IMR-90 (cell line): ENCODE measurements at regions not wholly inside any gene's neighbourhood (a gene's known extent, or its start where the extent isn't known, plus 50 kb on each side); places are given as distances from the start of the nearest gene placed in this dataset.
"Not testable (repeated sequence)": the region's sequence is repeated elsewhere in the genome, so short reads cannot be mapped to it uniquely, and the experiment has no call there.

ENCODE experiments used
- ATAC-seq: fragments of 200-7000 bp; cut with Tn5 transposase; 2 replicates; pipeline ENCODE4 v1.9.1; 2020; ENCODE audit warnings: low read depth, mild to moderate bottlenecking, moderate library complexity
- BruUV-seq: library from RNA; stranded (reverse); fragments of 400-500 nt; replicated peaks from 2 replicates; lab custom pipeline; 2021; lab: Mats Ljungman, UMichigan
- CTCF ChIA-PET: fragments of 300-600 bp; formaldehyde crosslinking; extraction: SDS; loops from one replicate; lab custom pipeline; 2021; ENCODE audit warnings: antibody characterized with exemption; lab: Yijun Ruan, JAX
- POLR2A ChIA-PET: fragments of 300-600 bp; sonication (Branson Sonifier 250); formaldehyde crosslinking; loops from one replicate; lab custom pipeline; 2022; ENCODE audit warnings: antibody characterized with exemption; ENCODE audit not compliant: unreplicated experiment; lab: Charles Lee
- DNase-seq: peaks from one replicate; pipeline ENCODE4 v3.0.0; 2013
- H2AFZ ChIP-seq: replicated peaks from 2 replicates; pipeline ENCODE3; 2013; ENCODE audit warnings: low read length, mild to moderate bottlenecking; ENCODE audit not compliant: poor library complexity
- H2AK5ac ChIP-seq: 2 replicates; pipeline ENCODE4 v1.6.1; 2013; ENCODE audit warnings: low read depth, low read length, inconsistent platforms
- H2AK9ac ChIP-seq: replicated peaks from 2 replicates; pipeline ENCODE3; 2013; ENCODE audit warnings: mild to moderate bottlenecking, low read depth, low read length, moderate library complexity; ENCODE audit not compliant: poor library complexity
- H2BK120ac ChIP-seq: 2 replicates; pipeline ENCODE4 v1.6.1; 2013; ENCODE audit warnings: low read depth, low read length, inconsistent platforms
- H2BK15ac ChIP-seq: 3 replicates; pipeline ENCODE4 v1.6.1; 2013; ENCODE audit warnings: low read depth, low read length, inconsistent platforms
- H2BK20ac ChIP-seq: 2 replicates; pipeline ENCODE4 v1.6.1; 2013; ENCODE audit warnings: low read depth, mild to moderate bottlenecking, inconsistent platforms, low read length, moderate library complexity
- H2BK5ac ChIP-seq: 2 replicates; pipeline ENCODE4 v1.6.1; 2013; ENCODE audit warnings: mild to moderate bottlenecking, low read depth, low read length, inconsistent platforms; ENCODE audit not compliant: poor library complexity, severe bottlenecking
- H3K14ac ChIP-seq: replicated peaks from 2 replicates; pipeline ENCODE4 v1.6.1; 2013; ENCODE audit warnings: low read depth, low read length, inconsistent platforms
- H3K18ac ChIP-seq: 2 replicates; pipeline ENCODE4 v1.6.1; 2013; ENCODE audit warnings: low read depth, low read length, control low read depth
- H3K23ac ChIP-seq: 2 replicates; pipeline ENCODE4 v1.6.1; 2013; ENCODE audit warnings: low read depth, low read length, inconsistent platforms
- H3K27ac ChIP-seq: 2 replicates; pipeline ENCODE4 v1.5.1; 2013; ENCODE audit warnings: mild to moderate bottlenecking, control low read depth, low read length; ENCODE audit not compliant: insufficient read depth
- H3K27me3 ChIP-seq: 2 replicates; pipeline ENCODE4 v1.6.1; 2013; ENCODE audit warnings: low read length; ENCODE audit not compliant: control insufficient read depth, insufficient read depth
- H3K36me3 ChIP-seq: 2 replicates; pipeline ENCODE4 v1.6.1; 2013; ENCODE audit warnings: low read length, mixed read lengths; ENCODE audit not compliant: control insufficient read depth, insufficient read depth
- H3K4ac ChIP-seq: 2 replicates; pipeline ENCODE4 v1.6.1; 2013; ENCODE audit warnings: low read depth, low read length, inconsistent platforms
- H3K4me1 ChIP-seq: 2 replicates; pipeline ENCODE4 v1.6.1; 2013; ENCODE audit warnings: low read length, mixed read lengths; ENCODE audit not compliant: control insufficient read depth, insufficient read depth
- H3K4me2 ChIP-seq: 2 replicates; pipeline ENCODE4 v1.6.1; 2013; ENCODE audit warnings: low read depth, mild to moderate bottlenecking, control low read depth, low read length, moderate library complexity
- H3K4me3 ChIP-seq: 2 replicates; pipeline ENCODE4 v1.5.1; 2013; ENCODE audit warnings: low read depth, mild to moderate bottlenecking, control low read depth, low read length, moderate library complexity; ENCODE audit not compliant: insufficient read depth
- H3K56ac ChIP-seq: 2 replicates; pipeline ENCODE4 v1.6.1; 2013; ENCODE audit warnings: low read length, inconsistent platforms; ENCODE audit not compliant: insufficient read depth; ENCODE audit errors: extremely low read depth
- H3K79me1 ChIP-seq, 2 experiments: 2 replicates each; pipeline ENCODE4 v1.6.1; 2013; ENCODE audit warnings: low read length in 2 of 2, inconsistent platforms in 1 of 2, low read depth in 1 of 2
- H3K9ac ChIP-seq: 2 replicates; pipeline ENCODE4 v1.6.1; 2013; ENCODE audit warnings: low read depth, low read length, control low read depth
- H3K9me1 ChIP-seq: 2 replicates; pipeline ENCODE4 v1.6.1; 2013; ENCODE audit warnings: low read length, inconsistent platforms; ENCODE audit not compliant: insufficient read depth
- H3K9me3 ChIP-seq: 2 replicates; pipeline ENCODE4 v1.6.1; 2013; ENCODE audit warnings: low read length; ENCODE audit not compliant: control insufficient read depth, insufficient read depth
- H4K20me1 ChIP-seq: 2 replicates; pipeline ENCODE4 v1.6.1; 2013; ENCODE audit warnings: low read length, inconsistent platforms; ENCODE audit not compliant: insufficient read depth
- H4K5ac ChIP-seq: 2 replicates; pipeline ENCODE4 v1.6.1; 2013; ENCODE audit warnings: mild to moderate bottlenecking, low read depth, low read length, control low read depth
- H4K8ac ChIP-seq, 2 experiments: 2 replicates each; pipeline ENCODE4 v1.6.1; 2013; ENCODE audit warnings: low read depth in 2 of 2, low read length in 2 of 2, control low read depth in 1 of 2, inconsistent platforms in 1 of 2
- H4K91ac ChIP-seq: 2 replicates; pipeline ENCODE4 v1.6.1; 2013; ENCODE audit warnings: low read depth, low read length, inconsistent platforms; ENCODE audit not compliant: insufficient read depth
- WGBS, 2 experiments: methylation state at CpG; one replicate each; pipeline versions ENCODE4 v1.1.5 to v1.1.7; 2013; ENCODE audit warnings: missing lambda C conversion rate in 2 of 2; ENCODE audit not compliant: insufficient read length in 1 of 2; ENCODE audit errors: extremely low coverage in 2 of 2; 5-methylcytosine and 5-hydroxymethylcytosine counted together
- dilution Hi-C: fragments of 300-500 bp; cut with HindIII; formaldehyde crosslinking; loops from one replicate; pipeline ENCODE4 v1.14.3; 2018; ENCODE audit warnings: low sequenced_read_pairs; ENCODE audit not compliant: unreplicated experiment
- in situ Hi-C: fragments of 300-500 bp; cut with MboI; formaldehyde crosslinking; loops from 3 replicates; pipeline ENCODE4 v1.14.3; 2019; ENCODE audit warnings: low sequenced_read_pairs, inconsistent platforms, mixed read lengths
- intact Hi-C: fragments of 100-400 bp; cut with micrococcal nuclease; formaldehyde crosslinking; loops from 2 replicates; pipeline ENCODE4 v1.10.0; 2022

DNA sequence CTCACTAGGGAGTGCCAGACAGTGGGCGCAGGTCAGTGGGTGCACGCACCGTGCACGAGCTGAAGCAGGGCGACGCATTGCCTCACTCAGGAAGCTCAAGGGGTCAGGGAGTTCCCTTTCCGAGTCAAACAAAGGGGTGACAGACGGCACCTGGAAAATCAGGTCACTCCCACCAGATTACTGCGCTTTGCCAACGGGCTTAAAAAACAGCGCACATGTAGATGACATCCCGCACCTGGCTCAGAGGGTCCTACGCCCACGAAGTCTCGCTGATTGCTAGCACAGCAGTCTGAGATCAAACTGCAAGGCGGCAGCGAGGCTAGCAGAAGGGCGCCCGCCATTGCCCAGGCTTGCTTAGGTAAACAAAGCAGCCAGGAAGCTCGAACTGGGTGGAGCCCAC lies 428.5 kb upstream of the SLC39A10 start:
- H3K4me1 ChIP-seq, H2BK120ac ChIP-seq, H2BK15ac ChIP-seq, H3K36me3 ChIP-seq, in situ Hi-C loops, DNase-seq, dilution Hi-C loops, H2BK20ac ChIP-seq, H4K8ac ChIP-seq, H3K4me3 ChIP-seq, H3K4ac ChIP-seq, H3K4me2 ChIP-seq, POLR2A ChIA-PET, BruUV-seq, H3K23ac ChIP-seq, H2AK5ac ChIP-seq, H3K56ac ChIP-seq, ATAC-seq, H3K9ac ChIP-seq, H4K91ac ChIP-seq, H2BK5ac ChIP-seq, intact Hi-C loops, H4K20me1 ChIP-seq, H3K18ac ChIP-seq, H3K14ac ChIP-seq, H3K79me1 ChIP-seq, H2AK9ac ChIP-seq, H3K27me3 ChIP-seq, H2AFZ ChIP-seq, H4K5ac ChIP-seq, H3K9me3 ChIP-seq, H3K27ac ChIP-seq, H3K9me1 ChIP-seq, CTCF ChIA-PET: not testable (repeated sequence)
- 92% methylated on average over 8 of the region's 20 CpGs; no CpG with 5 or more reads in 1 of the 2 experiments for WGBS, 2 experiments
